Pancreas (tissue), 10 donors: ENCODE measurements at regions not wholly inside any gene's neighbourhood (a gene's known extent, or its start where the extent isn't known, plus 50 kb on each side); places are given as distances from the start of the nearest gene placed in this dataset.
"Not testable (repeated sequence)": the region's sequence is repeated elsewhere in the genome, so short reads cannot be mapped to it uniquely, and the experiment has no call there.

Source experiments
- ATAC-seq, 4 donors: fragments of 200-7000 bp; cut with Tn5 transposase; one replicate each; pipeline versions ENCODE4 v1.8.0 to v1.9.1; 2020; ENCODE audit warnings: mild to moderate bottlenecking in 4 of 4, moderate library complexity in 4 of 4
- DNase-seq, 6 donors: peaks; one replicate each; pipeline ENCODE4 v3.0.0-alpha.2; 2020
- FAIRE-seq: peaks from 2 replicates; lab custom pipeline; 2012; peaks lifted over from hg19 to GRCh38; lab: Jason Lieb, UNC
- H3K27ac ChIP-seq, 4 donors: fragments of 200-600 bp; sonication (generic); 1 replicate in 3 of 4; 2 replicates in 1 of 4; pipeline versions ENCODE4 v1.5.0 to v1.8.0; 2020
- H3K27me3 ChIP-seq, 4 donors: fragments of 200-600 bp; one replicate each; pipeline ENCODE4 v1.8.0; 2021
- H3K36me3 ChIP-seq, 3 donors: fragments of 200-600 bp; sonication (generic) in 1 of 3; one replicate each; pipeline versions ENCODE4 v1.5.0 to v1.8.0; 2020 to 2021
- H3K4me1 ChIP-seq, 3 donors: fragments of 200-600 bp; one replicate each; pipeline ENCODE4 v1.8.0; 2021
- H3K4me3 ChIP-seq, 4 donors: fragments of 200-600 bp; sonication (generic) in 2 of 4; one replicate each; pipeline versions ENCODE4 v1.5.0 to v1.8.0; 2020 to 2021
- H3K9me3 ChIP-seq, 4 donors: fragments of 200-600 bp; one replicate each; pipeline ENCODE4 v1.8.0; 2021
- WGBS, 2 donors: extraction: QIAGEN DNeasy Blood & Tissue Kit; methylation state at CpG; one replicate each; pipeline ENCODE4 v1.1.7; 2013; 5-methylcytosine and 5-hydroxymethylcytosine counted together
- intact Hi-C, 3 donors: fragments of 100-400 bp; cut with DNase I; formaldehyde crosslinking; loops; one replicate each; pipeline versions ENCODE4 v1.11.1 to v1.14.2; 2022
- TF ChIP-seq, protein P1 (sequence below), 4 donors: fragments of 200-600 bp; sonication (generic) in 3 of 4; IDR thresholded peaks; one replicate each; pipeline versions ENCODE4 v1.5.0 to v1.8.0; 2021; ENCODE audit warnings: antibody characterized with exemption in 4 of 4
- donor health status: healthy with polysubstance abuse.
- donor health status: DM: no; HTN: no; CAD: no; lungs with moderate emphysema.
- donor health status: DM: no; HTN: no; CAD: no.
- donor health status: control.
- donor health status: control.
- donor health status: Bipolar disorder and iron deficiency.
- donor health status: DM: yes; HTN: yes; CAD: no.
- donor health status: DM: no; HTN: no; CAD: no.
- donor health status: DM: no; HTN: no; CAD: no.
- donor health status: DM: yes; HTN: yes; CAD: no.

DNA sequence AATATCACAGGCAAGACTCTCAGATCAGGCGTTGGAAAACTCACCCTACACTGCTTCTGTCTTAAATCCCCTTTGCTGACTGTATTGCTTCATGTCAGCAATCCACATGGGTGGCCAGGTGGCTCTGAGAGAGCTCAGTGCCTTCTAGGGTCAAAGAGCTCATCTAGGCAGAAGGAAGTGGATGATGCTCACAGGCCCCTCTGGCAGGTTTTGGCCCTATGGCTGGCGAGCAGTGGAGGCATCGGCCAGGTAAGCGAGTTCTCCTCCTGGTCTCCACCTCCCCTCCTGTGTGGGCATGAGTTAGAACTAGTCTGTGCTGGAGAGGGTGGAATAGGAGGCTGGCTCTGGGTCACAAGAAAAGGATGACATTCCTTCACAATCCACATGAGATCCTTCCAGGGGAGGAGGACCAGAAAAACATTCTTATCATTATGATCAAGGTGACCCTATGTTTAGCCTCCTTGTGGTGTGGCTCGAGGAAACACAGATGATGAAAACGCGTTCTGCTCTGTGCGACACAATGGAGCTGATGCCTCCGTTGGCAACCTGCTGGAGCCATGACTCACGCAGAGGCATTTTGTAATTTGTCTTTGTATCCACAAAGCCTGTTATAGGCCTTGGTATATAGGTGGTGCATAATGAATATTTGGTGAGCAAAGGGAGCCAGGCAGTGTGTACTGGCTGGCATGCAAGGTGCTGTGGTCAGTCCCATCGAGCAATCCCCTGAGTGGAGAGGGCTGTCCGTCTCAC is 264.6 kb upstream of the RAB4A start:
- DNase-seq: no peak
- TF ChIP-seq, protein P1, sequence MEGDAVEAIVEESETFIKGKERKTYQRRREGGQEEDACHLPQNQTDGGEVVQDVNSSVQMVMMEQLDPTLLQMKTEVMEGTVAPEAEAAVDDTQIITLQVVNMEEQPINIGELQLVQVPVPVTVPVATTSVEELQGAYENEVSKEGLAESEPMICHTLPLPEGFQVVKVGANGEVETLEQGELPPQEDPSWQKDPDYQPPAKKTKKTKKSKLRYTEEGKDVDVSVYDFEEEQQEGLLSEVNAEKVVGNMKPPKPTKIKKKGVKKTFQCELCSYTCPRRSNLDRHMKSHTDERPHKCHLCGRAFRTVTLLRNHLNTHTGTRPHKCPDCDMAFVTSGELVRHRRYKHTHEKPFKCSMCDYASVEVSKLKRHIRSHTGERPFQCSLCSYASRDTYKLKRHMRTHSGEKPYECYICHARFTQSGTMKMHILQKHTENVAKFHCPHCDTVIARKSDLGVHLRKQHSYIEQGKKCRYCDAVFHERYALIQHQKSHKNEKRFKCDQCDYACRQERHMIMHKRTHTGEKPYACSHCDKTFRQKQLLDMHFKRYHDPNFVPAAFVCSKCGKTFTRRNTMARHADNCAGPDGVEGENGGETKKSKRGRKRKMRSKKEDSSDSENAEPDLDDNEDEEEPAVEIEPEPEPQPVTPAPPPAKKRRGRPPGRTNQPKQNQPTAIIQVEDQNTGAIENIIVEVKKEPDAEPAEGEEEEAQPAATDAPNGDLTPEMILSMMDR (IDR thresholded peaks at IDR 0.05): no peak

DNA sequence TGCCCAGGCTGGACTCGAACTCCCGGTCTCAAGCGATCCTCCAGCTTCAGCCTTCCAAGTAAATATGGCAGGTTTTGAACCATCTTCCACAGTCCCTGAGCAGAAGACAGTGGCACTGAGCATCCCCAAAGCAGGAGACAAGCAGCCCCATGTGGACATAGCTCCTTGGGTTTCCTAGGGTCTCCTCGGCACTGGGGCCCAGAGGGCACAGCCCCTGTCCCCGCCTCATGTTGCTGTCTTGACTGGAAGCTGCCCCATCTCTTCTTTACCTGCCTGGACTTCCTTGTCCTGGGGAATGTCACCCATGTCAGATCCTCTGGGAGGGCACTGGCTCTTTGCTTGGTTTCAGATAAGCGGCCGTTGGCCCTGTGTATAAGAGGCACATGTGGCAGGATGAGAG is 263.7 kb upstream of the RAB4A start:
- FAIRE-seq (no peak), ATAC-seq (no peak), DNase-seq (no peak)
- Histone ChIP-seq H3K36me3 (no peaks in the 10 kb centered on the region), H3K27ac (no peak overlapping the region), H3K4me1 (no peaks in the 10 kb centered on the region), H3K4me3 (no peak overlapping the region), H3K9me3 (no peaks in the 10 kb centered on the region), H3K27me3 (no peaks in the 10 kb centered on the region)
- 85 to 91% methylated on average over 7 of the region's 7 CpGs for WGBS, 2 donors
- intact Hi-C loops: no loop called here
- TF ChIP-seq, protein P1 (IDR thresholded peaks at IDR 0.05): no peak

More for the DNA sequence above, 264.6 kb upstream of the RAB4A start:
- Histone ChIP-seq H3K27me3 (no peaks in the 10 kb centered on the region), H3K4me1 (no peaks in the 10 kb centered on the region), H3K9me3 (no peaks in the 10 kb centered on the region), H3K27ac (no peak overlapping the region), H3K36me3 (no peaks in the 10 kb centered on the region), H3K4me3 (no peak overlapping the region)
- ATAC-seq (no peak), FAIRE-seq (no peak)
- intact Hi-C loops: no loop called here
- 79 to 92% methylated on average over 12 of the region's 12 CpGs for WGBS, 2 donors

DNA sequence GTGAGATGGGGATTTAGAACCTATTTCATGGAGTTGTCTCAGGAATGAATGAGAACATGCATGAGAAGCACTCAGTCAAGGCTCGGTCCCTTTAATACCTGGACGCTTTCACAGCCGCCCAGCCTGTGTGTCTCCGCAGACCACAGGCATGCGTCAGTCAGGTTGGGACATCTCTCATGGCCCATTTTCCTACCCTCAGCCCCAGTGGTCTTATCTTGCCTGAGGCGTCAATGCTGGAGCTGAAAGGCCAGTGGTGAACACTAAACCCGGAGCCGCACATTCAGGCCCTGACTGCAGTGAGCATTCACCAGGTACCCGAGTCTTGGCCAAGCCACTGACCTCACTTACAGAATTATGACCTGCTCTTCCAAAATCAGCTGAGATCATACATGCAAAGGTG is 263.2 kb upstream of the RAB4A start:
- Histone ChIP-seq H3K9me3 (no peaks in the 10 kb centered on the region), H3K4me3 (no peak overlapping the region), H3K36me3 (no peaks in the 10 kb centered on the region), H3K4me1 (no peaks in the 10 kb centered on the region), H3K27me3 (no peaks in the 10 kb centered on the region), H3K27ac (no peak overlapping the region)
- WGBS, 2 donors: 92 to 98% methylated on average over 9 of the region's 9 CpGs
- DNase-seq (no peak), ATAC-seq (no peak), FAIRE-seq (no peak)
- TF ChIP-seq, protein P1 (IDR thresholded peaks at IDR 0.05): no peak
- intact Hi-C loops: no loop called here

DNA sequence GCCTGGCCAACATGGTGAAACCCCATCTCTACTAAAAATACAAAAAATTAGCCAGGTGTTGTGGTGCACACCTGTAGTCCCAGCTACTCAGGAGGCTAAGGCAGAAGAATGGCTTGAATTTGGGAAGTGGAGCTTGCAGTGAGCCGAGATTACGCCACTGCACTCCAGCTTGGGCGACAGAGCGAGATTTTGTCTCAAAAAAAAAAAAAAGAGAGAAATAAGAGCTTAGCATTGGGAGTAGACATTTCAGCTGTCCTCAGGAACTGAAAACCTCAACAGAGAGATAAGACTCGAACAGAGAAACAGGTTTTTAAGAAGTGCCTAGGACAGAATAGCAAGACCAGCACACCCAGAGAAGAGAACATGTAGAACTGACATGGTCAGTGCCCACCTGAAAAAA is 262.6 kb upstream of the RAB4A start:
- FAIRE-seq, H3K27me3 ChIP-seq, H3K4me1 ChIP-seq, H3K27ac ChIP-seq, intact Hi-C loops, ATAC-seq, H3K9me3 ChIP-seq, H3K4me3 ChIP-seq, DNase-seq, H3K36me3 ChIP-seq: not testable (repeated sequence)
- whole genome bisulfite sequencing, 2 donors: 81 to 89% methylated on average over 5 of the region's 5 CpGs

DNA sequence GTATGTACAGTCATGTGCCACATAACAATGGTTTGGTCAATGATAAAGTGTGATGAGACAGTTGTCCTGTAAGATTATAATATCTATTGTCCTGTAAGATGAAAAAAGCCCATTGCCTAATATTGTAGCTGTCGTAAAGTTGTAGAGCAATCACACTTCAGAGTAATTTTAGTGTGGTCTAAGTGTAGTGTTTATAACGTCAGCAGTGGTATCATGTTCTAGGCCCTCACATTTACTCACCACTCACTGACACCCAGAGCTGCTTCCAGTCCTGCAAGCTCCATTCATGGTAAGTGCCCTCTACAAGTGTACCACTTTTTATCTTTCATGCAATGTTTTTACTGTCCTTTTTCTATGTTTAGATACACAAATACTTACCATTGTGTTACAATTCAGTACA is 259.9 kb upstream of the RAB4A start:
- DNase-seq (no peak), ATAC-seq (no peak), FAIRE-seq (no peak)
- Histone ChIP-seq H3K4me3 (no peak overlapping the region), H3K4me1 (no peaks in the 10 kb centered on the region), H3K9me3 (no peaks in the 10 kb centered on the region), H3K27me3 (no peaks in the 10 kb centered on the region), H3K27ac (no peak overlapping the region), H3K36me3 (no peaks in the 10 kb centered on the region)
- intact Hi-C loops: no loop called here
- WGBS, 2 donors: 80 to 85% methylated on average over 2 of the region's 2 CpGs
- TF ChIP-seq, protein P1 (IDR thresholded peaks at IDR 0.05): no peak
